GM12878 (cell line): ENCODE measurements at regions not wholly inside any gene's neighbourhood (a gene's known extent, or its start where the extent isn't known, plus 50 kb on each side); places are given as distances from the start of the nearest gene placed in this dataset.

Experiments
- ATAC-seq: fragments of 200-7000 bp; cut with Tn5 transposase; 3 replicates; pipeline ENCODE4 v1.9.1; 2020; ENCODE audit warnings: mild to moderate bottlenecking, moderate library complexity
- BruUV-seq: library from RNA; stranded (reverse); fragments of 400-500 nt; replicated peaks from 2 replicates; lab custom pipeline; 2021; lab: Mats Ljungman, UMichigan
- CTCF ChIA-PET: fragments of 300-600 bp; sonication (Branson Sonifier 250); formaldehyde crosslinking; extraction: SDS; loops from one replicate; lab custom pipeline; 2021; ENCODE audit warnings: inconsistent platforms; lab: Yijun Ruan, JAX
- POLR2A ChIA-PET: fragments of 350-600 bp; formaldehyde crosslinking; extraction: SDS; loops from one replicate; lab custom pipeline; 2021; ENCODE audit warnings: inconsistent platforms; lab: Charles Lee
- RAD21 ChIA-PET: fragments of 300-600 bp; sonication (Branson Sonifier 250); formaldehyde crosslinking; loops from one replicate; lab custom pipeline; 2023; ENCODE audit warnings: antibody characterized with exemption; ENCODE audit not compliant: unreplicated experiment; lab: Charles Lee
- SMC1A ChIA-PET: fragments of 300-600 bp; sonication (Branson Sonifier 250); formaldehyde crosslinking; loops from one replicate; lab custom pipeline; 2023; ENCODE audit not compliant: unreplicated experiment, uncharacterized antibody; lab: Charles Lee
- DNase-seq: peaks from one replicate; pipeline ENCODE4 v3.0.0-alpha.2; 2011; ENCODE audit warnings: low read depth, low spot score
- FAIRE-seq: peaks from 3 replicates; lab custom pipeline; 2011; peaks lifted over from hg19 to GRCh38; lab: Jason Lieb, UNC
- H2AFZ ChIP-seq: 2 replicates; pipeline ENCODE4 v1.6.0; 2011; ENCODE audit warnings: low read depth, low read length, control low read depth; ENCODE audit not compliant: control insufficient read depth
- H3K27ac ChIP-seq: 2 replicates; pipeline ENCODE4 v1.5.1; 2011; ENCODE audit warnings: control low read depth; ENCODE audit not compliant: control insufficient read depth, insufficient read depth
- H3K27me3 ChIP-seq, 2 experiments: replicated peaks in 1 of 2; 2 replicates each; pipeline versions ENCODE4 v1.6.0 to v1.6.1; 2011; ENCODE audit warnings: low read length in 1 of 2; ENCODE audit not compliant: control insufficient read depth in 2 of 2, insufficient read depth in 2 of 2
- H3K36me3 ChIP-seq, 2 experiments: 2 replicates each; pipeline ENCODE4 v1.5.1; 2011; ENCODE audit warnings: low read length in 1 of 2; ENCODE audit not compliant: control insufficient read depth in 2 of 2, insufficient read depth in 2 of 2
- H3K4me1 ChIP-seq: 2 replicates; pipeline ENCODE4 v1.6.1; 2011; ENCODE audit warnings: mild to moderate bottlenecking, low read length, moderate library complexity, mixed read lengths; ENCODE audit not compliant: control insufficient read depth, insufficient read depth
- H3K4me2 ChIP-seq: 2 replicates; pipeline ENCODE4 v1.6.0; 2011; ENCODE audit warnings: control low read depth; ENCODE audit not compliant: control insufficient read depth, insufficient read depth
- H3K4me3 ChIP-seq: fragments of 200-600 bp; sonication (generic); 2 replicates; pipeline ENCODE4 v1.5.1; 2016
- H3K79me2 ChIP-seq: 2 replicates; pipeline ENCODE4 v1.6.0; 2011; ENCODE audit warnings: low read length; ENCODE audit not compliant: control insufficient read depth, insufficient read depth
- H3K9ac ChIP-seq: 2 replicates; pipeline ENCODE4 v1.8.0; 2011; ENCODE audit warnings: low read length, control low read depth, mixed read lengths; ENCODE audit not compliant: control insufficient read depth, insufficient read depth
- H3K9me3 ChIP-seq: replicated peaks from 3 replicates; pipeline ENCODE4 v1.5.1; 2011; ENCODE audit warnings: mild to moderate bottlenecking, low read length; ENCODE audit not compliant: control insufficient read depth, insufficient read depth
- H4K20me1 ChIP-seq: 2 replicates; pipeline ENCODE4 v1.6.0; 2011; ENCODE audit not compliant: control insufficient read depth, insufficient read depth
- ASH2L ChIP-seq: fragments of 300-600, 200-600 bp; sonication (generic); IDR thresholded peaks from 2 replicates; pipeline ENCODE4 v1.6.1; 2017; ENCODE audit warnings: low read depth, mild to moderate bottlenecking, borderline replicate concordance
- MEF2B ChIP-seq: fragments of 450-650 bp; IDR thresholded peaks from 2 replicates; pipeline ENCODE4 v1.6.1; 2018; ENCODE audit warnings: mild to moderate bottlenecking, moderate library complexity; ENCODE audit not compliant: partially characterized antibody, poor library complexity, severe bottlenecking
- SUZ12 ChIP-seq: fragments of 200-600 bp; sonication (generic); IDR thresholded peaks from one replicate; pipeline ENCODE4 v1.6.1; 2018; ENCODE audit warnings: antibody characterized with exemption, mild to moderate bottlenecking; ENCODE audit not compliant: unreplicated experiment
- ZBTB4 ChIP-seq: fragments of 450-650 bp; formaldehyde crosslinking; IDR thresholded peaks from 2 replicates; pipeline ENCODE4 v1.4.0; 2022; ENCODE audit warnings: mild to moderate bottlenecking, moderate library complexity
- ZNF24 ChIP-seq: fragments of 450-650 bp; IDR thresholded peaks from 2 replicates; pipeline ENCODE4 v1.6.1; 2017; ENCODE audit warnings: antibody characterized with exemption, mild to moderate bottlenecking
- WGBS: methylation state at CpG from one replicate; pipeline ENCODE4 v1.1.6; 2016; ENCODE audit warnings: low lambda C conversion rate; ENCODE audit not compliant: insufficient replicate concordance, insufficient coverage; ENCODE audit errors: missing lambda C conversion rate; 5-methylcytosine and 5-hydroxymethylcytosine counted together
- in situ Hi-C: fragments of 300-500 bp; cut with MboI; formaldehyde crosslinking; loops from 9 replicates; pipeline ENCODE4 v1.14.3; 2018; ENCODE audit warnings: mixed read lengths
- intact Hi-C: fragments of 100-400 bp; cut with micrococcal nuclease; formaldehyde crosslinking; loops from one replicate; pipeline ENCODE4 v1.14.2; 2022; ENCODE audit not compliant: unreplicated experiment
- TF ChIP-seq, protein P1 (sequence below): fragments of 450-650 bp; IDR thresholded peaks from 2 replicates; pipeline ENCODE4 v1.6.1; 2017; ENCODE audit warnings: mild to moderate bottlenecking, moderate library complexity
- TF ChIP-seq, protein P2 (sequence below): fragments of 450-650 bp; IDR thresholded peaks from 2 replicates; pipeline ENCODE4 v1.6.1; 2017; ENCODE audit warnings: mild to moderate bottlenecking, low read depth, inconsistent platforms; ENCODE audit not compliant: poor library complexity, severe bottlenecking
- TF ChIP-seq, protein P3 (sequence below): IDR thresholded peaks from 2 replicates; pipeline ENCODE4 v1.6.1; 2012; ENCODE audit warnings: low read depth, low read length, improper control_type of control experiment

GRCh38 chr6:82030301-82030700 lies 217.2 kb downstream of the IBTK start:
- H3K27me3 ChIP-seq: no peaks in the 10 kb centered on the region
- H3K4me3 ChIP-seq: no peak overlapping the region
- H3K36me3 ChIP-seq: no peaks in the 10 kb centered on the region
- no TSS peak for BruUV-seq
- CTCF ChIA-PET: interaction anchor here (0.6 to 1.9 kb wide), 4 partner anchors 10 to 272 kb away, joined by 3 to 5 read pairs (median 3); no protein-coding TSS in a partner anchor
- FAIRE-seq: no peak
- POLR2A ChIA-PET: no interaction called here
- no peaks in the 10 kb centered on the region for H3K79me2 ChIP-seq
- intact Hi-C loops: no loop called here
- H3K9ac ChIP-seq: no peak overlapping the region
- TF ChIP-seq, protein P1, sequence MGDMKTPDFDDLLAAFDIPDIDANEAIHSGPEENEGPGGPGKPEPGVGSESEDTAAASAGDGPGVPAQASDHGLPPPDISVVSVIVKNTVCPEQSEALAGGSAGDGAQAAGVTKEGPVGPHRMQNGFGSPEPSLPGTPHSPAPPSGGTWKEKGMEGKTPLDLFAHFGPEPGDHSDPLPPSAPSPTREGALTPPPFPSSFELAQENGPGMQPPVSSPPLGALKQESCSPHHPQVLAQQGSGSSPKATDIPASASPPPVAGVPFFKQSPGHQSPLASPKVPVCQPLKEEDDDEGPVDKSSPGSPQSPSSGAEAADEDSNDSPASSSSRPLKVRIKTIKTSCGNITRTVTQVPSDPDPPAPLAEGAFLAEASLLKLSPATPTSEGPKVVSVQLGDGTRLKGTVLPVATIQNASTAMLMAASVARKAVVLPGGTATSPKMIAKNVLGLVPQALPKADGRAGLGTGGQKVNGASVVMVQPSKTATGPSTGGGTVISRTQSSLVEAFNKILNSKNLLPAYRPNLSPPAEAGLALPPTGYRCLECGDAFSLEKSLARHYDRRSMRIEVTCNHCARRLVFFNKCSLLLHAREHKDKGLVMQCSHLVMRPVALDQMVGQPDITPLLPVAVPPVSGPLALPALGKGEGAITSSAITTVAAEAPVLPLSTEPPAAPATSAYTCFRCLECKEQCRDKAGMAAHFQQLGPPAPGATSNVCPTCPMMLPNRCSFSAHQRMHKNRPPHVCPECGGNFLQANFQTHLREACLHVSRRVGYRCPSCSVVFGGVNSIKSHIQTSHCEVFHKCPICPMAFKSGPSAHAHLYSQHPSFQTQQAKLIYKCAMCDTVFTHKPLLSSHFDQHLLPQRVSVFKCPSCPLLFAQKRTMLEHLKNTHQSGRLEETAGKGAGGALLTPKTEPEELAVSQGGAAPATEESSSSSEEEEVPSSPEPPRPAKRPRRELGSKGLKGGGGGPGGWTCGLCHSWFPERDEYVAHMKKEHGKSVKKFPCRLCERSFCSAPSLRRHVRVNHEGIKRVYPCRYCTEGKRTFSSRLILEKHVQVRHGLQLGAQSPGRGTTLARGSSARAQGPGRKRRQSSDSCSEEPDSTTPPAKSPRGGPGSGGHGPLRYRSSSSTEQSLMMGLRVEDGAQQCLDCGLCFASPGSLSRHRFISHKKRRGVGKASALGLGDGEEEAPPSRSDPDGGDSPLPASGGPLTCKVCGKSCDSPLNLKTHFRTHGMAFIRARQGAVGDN: no peak
- no peak for TF ChIP-seq SUZ12
- TF ChIP-seq MEF2B: no peak
- TF ChIP-seq, protein P2, sequence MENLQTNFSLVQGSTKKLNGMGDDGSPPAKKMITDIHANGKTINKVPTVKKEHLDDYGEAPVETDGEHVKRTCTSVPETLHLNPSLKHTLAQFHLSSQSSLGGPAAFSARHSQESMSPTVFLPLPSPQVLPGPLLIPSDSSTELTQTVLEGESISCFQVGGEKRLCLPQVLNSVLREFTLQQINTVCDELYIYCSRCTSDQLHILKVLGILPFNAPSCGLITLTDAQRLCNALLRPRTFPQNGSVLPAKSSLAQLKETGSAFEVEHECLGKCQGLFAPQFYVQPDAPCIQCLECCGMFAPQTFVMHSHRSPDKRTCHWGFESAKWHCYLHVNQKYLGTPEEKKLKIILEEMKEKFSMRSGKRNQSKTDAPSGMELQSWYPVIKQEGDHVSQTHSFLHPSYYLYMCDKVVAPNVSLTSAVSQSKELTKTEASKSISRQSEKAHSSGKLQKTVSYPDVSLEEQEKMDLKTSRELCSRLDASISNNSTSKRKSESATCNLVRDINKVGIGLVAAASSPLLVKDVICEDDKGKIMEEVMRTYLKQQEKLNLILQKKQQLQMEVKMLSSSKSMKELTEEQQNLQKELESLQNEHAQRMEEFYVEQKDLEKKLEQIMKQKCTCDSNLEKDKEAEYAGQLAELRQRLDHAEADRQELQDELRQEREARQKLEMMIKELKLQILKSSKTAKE: no peak
- no peak for TF ChIP-seq ZNF24
- no peak for TF ChIP-seq ASH2L
- no peak for TF ChIP-seq ZBTB4 (CRISPR knock-in tag)
- TF ChIP-seq, protein P3, sequence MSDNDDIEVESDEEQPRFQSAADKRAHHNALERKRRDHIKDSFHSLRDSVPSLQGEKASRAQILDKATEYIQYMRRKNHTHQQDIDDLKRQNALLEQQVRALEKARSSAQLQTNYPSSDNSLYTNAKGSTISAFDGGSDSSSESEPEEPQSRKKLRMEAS: no peak
- in situ Hi-C loops: no loop called here
- DNase-seq: no peak
- no peak overlapping the region for H3K4me2 ChIP-seq
- no peak for ATAC-seq
- H4K20me1 ChIP-seq: no peaks in the 10 kb centered on the region
- RAD21 ChIA-PET: interaction anchor here (1.0 kb wide), 1 partner anchor 24 kb away, joined by 3 read pairs; no protein-coding TSS in a partner anchor
- 0% methylated on average over 2 of the region's 2 CpGs for WGBS
- SMC1A ChIA-PET: interaction anchor here (1.7 kb wide), 1 partner anchor 10 kb away, joined by 5 read pairs; no protein-coding TSS in a partner anchor
- H3K9me3 ChIP-seq: no peaks in the 10 kb centered on the region
- no peak overlapping the region for H2AFZ ChIP-seq
- no peaks in the 10 kb centered on the region for H3K4me1 ChIP-seq
- H3K27ac ChIP-seq: no peak overlapping the region
